Endothelial cell of umbilical vein (primary cell): ENCODE measurements at regions not wholly inside any gene's neighbourhood (a gene's known extent, or its start where the extent isn't known, plus 50 kb on each side); places are given as distances from the start of the nearest gene placed in this dataset.

Experiments
- BruUV-seq: library from RNA; stranded (reverse); fragments of 400-500 nt; replicated peaks from 2 replicates; lab custom pipeline; 2021; lab: Mats Ljungman, UMichigan
- CTCF ChIA-PET: fragments of 300-600, 350-600 bp; sonication (Branson Sonifier 250); formaldehyde crosslinking; loops from one replicate; lab custom pipeline; 2021; ENCODE audit warnings: antibody characterized with exemption, inconsistent platforms; lab: Charles Lee
- POLR2A ChIA-PET: fragments of 300-600, 350-600 bp; sonication (Branson Sonifier 250); formaldehyde crosslinking; loops from one replicate; lab custom pipeline; 2021; ENCODE audit warnings: antibody characterized with exemption, inconsistent platforms; lab: Charles Lee
- DNase-seq: peaks from one replicate; pipeline ENCODE4 v3.0.0-alpha.2; 2011; ENCODE audit warnings: low read depth, low spot score
- FAIRE-seq: peaks from 2 replicates; lab custom pipeline; 2011; peaks lifted over from hg19 to GRCh38; lab: Jason Lieb, UNC
- H2AFZ ChIP-seq: 2 replicates; pipeline ENCODE4 v1.6.0; 2012; ENCODE audit warnings: low read depth, low read length, control low read depth, inconsistent platforms
- H3K27ac ChIP-seq: 2 replicates; pipeline ENCODE4 v1.5.1; 2011; ENCODE audit warnings: low read depth, mild to moderate bottlenecking, control low read depth, low read length, moderate library complexity; ENCODE audit not compliant: insufficient read depth
- H3K27me3 ChIP-seq, 2 experiments: 2 replicates each; pipeline versions ENCODE4 v1.6.0 to v1.6.1; 2011; ENCODE audit warnings: low read length in 2 of 2, mixed read lengths in 1 of 2; ENCODE audit not compliant: control insufficient read depth in 2 of 2, insufficient read depth in 2 of 2
- H3K36me3 ChIP-seq, 2 experiments: 2 replicates in 1 of 2; 3 replicates in 1 of 2; pipeline ENCODE4 v1.5.1; 2011; ENCODE audit warnings: low read length in 2 of 2, mild to moderate bottlenecking in 1 of 2, moderate library complexity in 1 of 2; ENCODE audit not compliant: control insufficient read depth in 2 of 2, insufficient read depth in 2 of 2; ENCODE audit errors: extremely low read depth in 1 of 2
- H3K4me1 ChIP-seq: 3 replicates; pipeline ENCODE4 v1.5.1; 2011; ENCODE audit warnings: mild to moderate bottlenecking, low read length; ENCODE audit not compliant: control insufficient read depth, insufficient read depth; ENCODE audit errors: extremely low read depth
- H3K4me2 ChIP-seq: 2 replicates; pipeline ENCODE4 v1.6.1; 2011; ENCODE audit warnings: low read length, control low read depth, mixed read lengths; ENCODE audit not compliant: insufficient read depth
- H3K4me3 ChIP-seq, 3 experiments: fragments of 200-600 bp in 1 of 3; sonication (generic), shearing (Covaris generic) in 1 of 3; replicated peaks in 1 of 3; 2 replicates each; pipeline ENCODE4 v1.5.1; 2011 to 2016; ENCODE audit warnings: control low read depth in 3 of 3, low read length in 3 of 3, mild to moderate bottlenecking in 2 of 3, inconsistent platforms in 1 of 3, low read depth in 1 of 3, moderate library complexity in 1 of 3; ENCODE audit not compliant: insufficient read depth in 1 of 3
- H3K79me2 ChIP-seq: 2 replicates; pipeline ENCODE4 v1.6.0; 2012; ENCODE audit warnings: low read length, inconsistent platforms; ENCODE audit not compliant: control insufficient read depth, insufficient read depth
- H3K9ac ChIP-seq: replicated peaks from 2 replicates; pipeline ENCODE3; 2011; ENCODE audit warnings: low read length, control low read depth; ENCODE audit not compliant: insufficient read depth; ENCODE audit errors: extremely low read depth
- H3K9me1 ChIP-seq: replicated peaks from 3 replicates; pipeline ENCODE4 v1.6.0; 2011; ENCODE audit warnings: mild to moderate bottlenecking, low read length; ENCODE audit not compliant: control insufficient read depth, insufficient read depth; ENCODE audit errors: extremely low read depth
- H3K9me3 ChIP-seq: replicated peaks from 2 replicates; pipeline ENCODE4 v1.5.1; 2012; ENCODE audit warnings: low read length, inconsistent platforms; ENCODE audit not compliant: control insufficient read depth, insufficient read depth
- H4K20me1 ChIP-seq: replicated peaks from 2 replicates; pipeline ENCODE3; 2011; ENCODE audit warnings: mild to moderate bottlenecking, low read length; ENCODE audit not compliant: control insufficient read depth, insufficient read depth; ENCODE audit errors: extremely low read depth
- EZH2 ChIP-seq: IDR thresholded peaks from 2 replicates; pipeline ENCODE4 v1.6.1; 2012; ENCODE audit warnings: borderline replicate concordance, low read depth, mild to moderate bottlenecking, moderate library complexity, low read length, inconsistent platforms; ENCODE audit not compliant: severe bottlenecking
- FOS ChIP-seq: IDR thresholded peaks from 2 replicates; pipeline ENCODE4 v1.6.1; 2011; ENCODE audit warnings: mild to moderate bottlenecking, low read length, moderate library complexity, borderline replicate concordance; ENCODE audit not compliant: insufficient read depth
- GATA2 ChIP-seq: IDR thresholded peaks from 2 replicates; pipeline ENCODE4 v1.7.0; 2011; ENCODE audit warnings: low read depth, mild to moderate bottlenecking, moderate library complexity, mixed read lengths, low read length; ENCODE audit not compliant: insufficient read length, insufficient read depth
- JUN ChIP-seq: IDR thresholded peaks from 2 replicates; pipeline ENCODE4 v1.6.1; 2011; ENCODE audit warnings: borderline replicate concordance, low read depth; ENCODE audit not compliant: insufficient read length, insufficient read depth
- MYC ChIP-seq: IDR thresholded peaks from one replicate; pipeline ENCODE4 v1.6.1; 2011; ENCODE audit warnings: mild to moderate bottlenecking, low read depth, low read length
- POLR2A ChIP-seq: IDR thresholded peaks from 2 replicates; pipeline ENCODE4 v1.6.1; 2012; ENCODE audit warnings: low read depth, mild to moderate bottlenecking, control low read depth, low read length
- POLR2AphosphoS5 ChIP-seq: IDR thresholded peaks from 2 replicates; pipeline ENCODE4 v1.6.1; 2012; ENCODE audit warnings: low read depth, mild to moderate bottlenecking, control low read depth, low read length, moderate library complexity; ENCODE audit not compliant: insufficient read depth
- dilution Hi-C: fragments of 300-500 bp; cut with MboI; formaldehyde crosslinking; loops from one replicate; pipeline ENCODE4 v1.15.0; 2019; ENCODE audit warnings: low sequenced_read_pairs; ENCODE audit not compliant: extremely low pct_ligation_motif_present
- intact Hi-C: fragments of 100-400 bp; cut with micrococcal nuclease; formaldehyde crosslinking; loops from one replicate; pipeline ENCODE4 v1.10.0; 2022
- TF ChIP-seq, protein P1 (sequence below), 2 donors: IDR thresholded peaks; 1 replicate in 1 of 2; 2 replicates in 1 of 2; pipeline ENCODE4 v1.5.1; 2011; ENCODE audit warnings: low read length in 2 of 2, mild to moderate bottlenecking in 2 of 2, moderate library complexity in 2 of 2, control low read depth in 1 of 2, inconsistent platforms in 1 of 2, low read depth in 1 of 2; ENCODE audit not compliant: insufficient read depth in 1 of 2; ENCODE audit errors: extremely low read depth in 1 of 2
- TF ChIP-seq, protein P2 (sequence below): IDR thresholded peaks from 2 replicates; pipeline ENCODE4 v1.6.1; 2011; ENCODE audit not compliant: insufficient read depth, insufficient read length

DNA sequence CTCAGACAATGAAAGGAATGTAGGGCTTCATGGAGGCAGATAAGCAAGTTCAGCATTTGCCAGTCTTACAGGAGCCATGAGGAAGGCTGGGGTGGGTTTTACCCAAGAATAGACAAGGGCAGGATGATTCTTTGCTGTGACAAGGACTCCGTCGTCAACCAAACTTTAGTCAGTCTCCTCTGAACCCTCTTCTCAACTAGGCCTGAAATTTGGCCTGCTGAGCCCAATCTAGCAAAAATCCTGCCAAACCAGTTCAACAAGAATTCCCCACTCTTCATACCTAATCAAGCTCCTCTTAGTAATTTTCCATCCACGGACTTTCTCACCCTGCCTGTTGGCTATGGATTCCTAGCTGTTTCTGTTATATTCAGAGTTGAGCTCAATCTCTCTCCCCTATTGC lies 280.5 kb downstream of the TBL1XR1 start:
- peaks cover 8% of the 10 kb centered on the region for H3K4me1 ChIP-seq
- no peak overlapping the region for H2AFZ ChIP-seq
- no peaks in the 10 kb centered on the region for H3K36me3 ChIP-seq
- intact Hi-C loops = no loop called here
- no peak overlapping the region for H3K9ac ChIP-seq
- no peaks in the 10 kb centered on the region for H3K79me2 ChIP-seq
- no peak for FAIRE-seq
- no peak overlapping the region for H3K4me2 ChIP-seq
- no peak overlapping the region for H3K27ac ChIP-seq
- BruUV-seq = no TSS peak
- H3K4me3 ChIP-seq = no peak overlapping the region
- no peaks in the 10 kb centered on the region for H3K9me1 ChIP-seq
- no peaks in the 10 kb centered on the region for H4K20me1 ChIP-seq
- peaks cover 0 to 2% of the 10 kb centered on the region in 2 experiments for H3K27me3 ChIP-seq
- no peak for DNase-seq
- CTCF ChIA-PET = no interaction called here
- POLR2A ChIA-PET = no interaction called here
- TF ChIP-seq POLR2AphosphoS5 = no peak
- TF ChIP-seq POLR2A = no peak
- TF ChIP-seq JUN = no peak
- TF ChIP-seq MYC = no peak
- TF ChIP-seq GATA2 = no peak
- TF ChIP-seq, protein P1, sequence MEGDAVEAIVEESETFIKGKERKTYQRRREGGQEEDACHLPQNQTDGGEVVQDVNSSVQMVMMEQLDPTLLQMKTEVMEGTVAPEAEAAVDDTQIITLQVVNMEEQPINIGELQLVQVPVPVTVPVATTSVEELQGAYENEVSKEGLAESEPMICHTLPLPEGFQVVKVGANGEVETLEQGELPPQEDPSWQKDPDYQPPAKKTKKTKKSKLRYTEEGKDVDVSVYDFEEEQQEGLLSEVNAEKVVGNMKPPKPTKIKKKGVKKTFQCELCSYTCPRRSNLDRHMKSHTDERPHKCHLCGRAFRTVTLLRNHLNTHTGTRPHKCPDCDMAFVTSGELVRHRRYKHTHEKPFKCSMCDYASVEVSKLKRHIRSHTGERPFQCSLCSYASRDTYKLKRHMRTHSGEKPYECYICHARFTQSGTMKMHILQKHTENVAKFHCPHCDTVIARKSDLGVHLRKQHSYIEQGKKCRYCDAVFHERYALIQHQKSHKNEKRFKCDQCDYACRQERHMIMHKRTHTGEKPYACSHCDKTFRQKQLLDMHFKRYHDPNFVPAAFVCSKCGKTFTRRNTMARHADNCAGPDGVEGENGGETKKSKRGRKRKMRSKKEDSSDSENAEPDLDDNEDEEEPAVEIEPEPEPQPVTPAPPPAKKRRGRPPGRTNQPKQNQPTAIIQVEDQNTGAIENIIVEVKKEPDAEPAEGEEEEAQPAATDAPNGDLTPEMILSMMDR (IDR thresholded peaks at IDR 0.05; ENCODE audit: extremely low read depth in 1 of 2, insufficient read depth in 1 of 2, low read depth in 1 of 2, low read length in 2 of 2) = no peak
- TF ChIP-seq EZH2 = no peak
- TF ChIP-seq, protein P2, sequence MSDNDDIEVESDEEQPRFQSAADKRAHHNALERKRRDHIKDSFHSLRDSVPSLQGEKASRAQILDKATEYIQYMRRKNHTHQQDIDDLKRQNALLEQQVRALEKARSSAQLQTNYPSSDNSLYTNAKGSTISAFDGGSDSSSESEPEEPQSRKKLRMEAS = no peak
- no peak for TF ChIP-seq FOS
- dilution Hi-C loops = no loop called here
- H3K9me3 ChIP-seq = no peaks in the 10 kb centered on the region
